HG03066 (cell line): ENCODE measurements at regions not wholly inside any gene's neighbourhood (a gene's known extent, or its start where the extent isn't known, plus 50 kb on each side); places are given as distances from the start of the nearest gene placed in this dataset.

Source experiments
- ATAC-seq: cut with Tn5 transposase; IDR thresholded peaks from one replicate; pipeline ENCODE4 v1.9.1; 2021; ENCODE audit warnings: low read depth; ENCODE audit not compliant: unreplicated experiment

DNA sequence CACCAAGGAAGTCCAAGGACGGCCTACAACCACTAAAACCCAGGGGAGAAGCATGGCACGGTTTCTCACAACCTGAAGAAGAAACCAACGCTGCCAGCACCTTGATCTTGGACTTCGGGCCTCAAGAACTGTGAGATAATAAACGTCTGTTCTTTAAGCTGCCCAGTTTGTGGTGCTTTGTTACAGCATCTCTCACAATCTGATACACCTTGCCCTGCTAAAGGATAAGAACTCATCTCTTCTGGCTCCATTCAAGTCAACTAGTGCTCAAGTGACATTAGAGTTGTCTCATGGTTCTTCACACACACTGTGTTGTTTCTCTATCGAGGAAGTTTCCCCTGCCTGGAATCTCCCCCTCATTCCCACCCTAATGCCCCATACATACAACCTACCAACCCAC, 314.4 kb upstream of the RUNX1 start:
- no peak for ATAC-seq

- ATAC-seq = no peak
Measured at GRCh38 chr21:35361988-35362387, 312.9 kb upstream of the RUNX1 start.

- no peak for ATAC-seq
Measured at GRCh38 chr21:35360870-35361570, 311.9 kb upstream of the RUNX1 start.

GRCh38 chr21:35359076-35359475, 310.0 kb upstream of the RUNX1 start:
- ATAC-seq = no peak

DNA sequence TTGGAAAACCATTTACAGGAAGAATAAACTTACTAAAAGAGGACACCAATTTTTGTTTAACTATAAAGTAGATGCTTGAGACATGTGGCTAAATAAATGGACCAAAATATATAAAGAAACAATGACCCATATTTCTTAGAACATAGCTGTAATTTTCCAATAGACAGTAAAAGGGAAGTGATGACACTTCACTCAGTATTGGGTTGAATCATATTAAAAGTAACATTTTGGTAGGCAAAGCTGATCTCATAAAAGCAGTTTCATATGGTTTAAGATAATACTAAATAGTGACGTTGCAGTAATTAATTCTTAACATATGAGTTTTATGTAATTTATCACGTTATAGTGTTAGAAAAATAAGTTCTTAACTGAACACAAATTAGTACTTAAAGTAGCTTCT, 308.9 kb upstream of the RUNX1 start:
- no peak for ATAC-seq

GRCh38 chr21:35357041-35357780, 308.1 kb upstream of the RUNX1 start:
- ATAC-seq = no peak

GRCh38 chr21:35354078-35354477, 305.0 kb upstream of the RUNX1 start:
- ATAC-seq = no peak

DNA sequence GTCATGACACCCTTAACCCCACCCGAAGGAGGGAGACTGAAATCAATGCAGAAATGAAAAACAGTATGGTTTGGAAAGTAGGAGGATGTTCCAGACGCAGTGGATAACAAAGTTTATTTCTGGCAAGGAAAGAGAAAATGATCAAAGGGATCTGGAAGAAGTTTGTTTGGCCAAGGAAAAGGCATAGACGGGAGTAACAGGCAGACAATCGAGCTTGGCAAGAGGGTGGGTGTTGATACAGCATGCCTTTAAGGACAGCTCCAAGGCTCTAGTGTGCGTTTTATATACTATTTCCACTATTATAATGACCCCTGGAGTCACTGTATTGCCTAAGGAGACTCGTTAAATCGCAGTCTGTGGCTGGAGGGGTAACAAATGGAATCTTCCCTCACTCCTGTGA, 303.7 kb upstream of the RUNX1 start:
- no peak for ATAC-seq

- ATAC-seq = no peak
Measured at GRCh38 chr21:35352066-35352770, 303.1 kb upstream of the RUNX1 start.

DNA sequence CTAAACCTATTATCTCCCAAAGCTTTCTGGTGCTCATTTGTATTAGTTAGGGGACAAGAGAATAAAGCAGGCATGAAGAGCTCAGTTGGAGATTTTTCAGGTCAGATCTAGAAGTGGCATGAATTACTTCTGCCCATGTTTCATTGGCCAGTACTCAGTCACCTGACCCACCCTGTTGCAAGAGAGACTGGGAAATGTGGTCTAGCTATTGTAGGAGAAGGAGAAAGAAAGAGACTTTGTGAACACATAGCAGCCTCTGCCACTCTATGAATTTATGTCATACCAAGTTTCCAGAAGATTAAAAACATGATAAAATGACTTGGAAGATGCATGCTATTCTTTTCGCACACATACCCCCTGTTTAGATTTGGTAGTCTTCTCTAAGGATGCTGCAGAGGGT, 302.3 kb upstream of the RUNX1 start:
- no peak for ATAC-seq

DNA sequence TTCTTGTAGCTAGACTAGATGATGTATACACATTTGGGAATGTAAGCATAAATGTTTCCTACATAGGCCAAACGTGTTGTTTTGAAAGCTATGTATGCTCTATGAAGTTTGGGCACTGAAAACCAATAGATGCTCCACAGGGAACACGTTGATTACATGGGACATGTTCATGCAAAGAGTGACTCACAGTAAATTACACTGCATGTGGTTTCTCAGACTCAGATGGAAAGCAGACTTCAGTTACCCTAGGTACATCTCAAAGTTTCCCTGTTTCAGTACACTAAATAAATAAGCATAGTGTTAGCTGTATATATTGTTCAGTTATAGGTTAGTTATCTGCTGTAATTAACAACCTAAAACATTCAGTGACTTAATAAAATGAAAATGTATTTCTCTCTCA, 301.9 kb upstream of the RUNX1 start:
- no peak for ATAC-seq

GRCh38 chr21:35349376-35350080, 300.4 kb upstream of the RUNX1 start:
- ATAC-seq = no peak

- ATAC-seq = no peak
Measured at GRCh38 chr21:35348686-35349085, 299.6 kb upstream of the RUNX1 start.

GRCh38 chr21:35346697-35347096, 297.6 kb upstream of the RUNX1 start:
- no peak for ATAC-seq

GRCh38 chr21:35345954-35346353, 296.9 kb upstream of the RUNX1 start:
- ATAC-seq = no peak

GRCh38 chr21:35344582-35344981, 295.5 kb upstream of the RUNX1 start:
- ATAC-seq = no peak

- ATAC-seq = no peak
Measured at GRCh38 chr21:35343046-35343819, 294.1 kb upstream of the RUNX1 start.

- no peak for ATAC-seq
Measured at GRCh38 chr21:35342440-35342839, 293.3 kb upstream of the RUNX1 start.

GRCh38 chr21:35340273-35340672, 291.2 kb upstream of the RUNX1 start:
- ATAC-seq = no peak

GRCh38 chr21:35338881-35339632, 290.0 kb upstream of the RUNX1 start:
- ATAC-seq = no peak
